Upper lobe of left lung (tissue), 4 donors: ENCODE measurements at regions not wholly inside any gene's neighbourhood (a gene's known extent, or its start where the extent isn't known, plus 50 kb on each side); places are given as distances from the start of the nearest gene placed in this dataset.
"Not testable (repeated sequence)": the region's sequence is repeated elsewhere in the genome, so short reads cannot be mapped to it uniquely, and the experiment has no call there.

Experiments used
- CTCF ChIP-seq, 6 experiments: fragments of 450-650 bp in 4 of 6; fragments of 200-600 bp in 2 of 6; sonication (generic) in 2 of 6; IDR thresholded peaks; one replicate each; pipeline ENCODE4 v1.5.1; 2016 to 2019; ENCODE audit warnings: antibody characterized with exemption in 6 of 6
- EP300 ChIP-seq, 4 donors: sonication (generic); formaldehyde crosslinking; IDR thresholded peaks; one replicate each; pipeline ENCODE4 v1.5.1; 2017; ENCODE audit warnings: antibody characterized with exemption in 4 of 4, control low read depth in 2 of 4

- TF ChIP-seq CTCF, EP300 (IDR thresholded peaks at IDR 0.05): not testable (repeated sequence)
These were observed 469.2 kb downstream of the TMEM135 start for GRCh38 chr11:87506946-87507345.
